ELR (cell line): ENCODE measurements at regions not wholly inside any gene's neighbourhood (a gene's known extent, or its start where the extent isn't known, plus 50 kb on each side); places are given as distances from the start of the nearest gene placed in this dataset.

Experiments
- DNase-seq: peaks from one replicate; pipeline ENCODE4 v3.0.0-alpha.2; 2015; ENCODE audit warnings: low read depth

DNA sequence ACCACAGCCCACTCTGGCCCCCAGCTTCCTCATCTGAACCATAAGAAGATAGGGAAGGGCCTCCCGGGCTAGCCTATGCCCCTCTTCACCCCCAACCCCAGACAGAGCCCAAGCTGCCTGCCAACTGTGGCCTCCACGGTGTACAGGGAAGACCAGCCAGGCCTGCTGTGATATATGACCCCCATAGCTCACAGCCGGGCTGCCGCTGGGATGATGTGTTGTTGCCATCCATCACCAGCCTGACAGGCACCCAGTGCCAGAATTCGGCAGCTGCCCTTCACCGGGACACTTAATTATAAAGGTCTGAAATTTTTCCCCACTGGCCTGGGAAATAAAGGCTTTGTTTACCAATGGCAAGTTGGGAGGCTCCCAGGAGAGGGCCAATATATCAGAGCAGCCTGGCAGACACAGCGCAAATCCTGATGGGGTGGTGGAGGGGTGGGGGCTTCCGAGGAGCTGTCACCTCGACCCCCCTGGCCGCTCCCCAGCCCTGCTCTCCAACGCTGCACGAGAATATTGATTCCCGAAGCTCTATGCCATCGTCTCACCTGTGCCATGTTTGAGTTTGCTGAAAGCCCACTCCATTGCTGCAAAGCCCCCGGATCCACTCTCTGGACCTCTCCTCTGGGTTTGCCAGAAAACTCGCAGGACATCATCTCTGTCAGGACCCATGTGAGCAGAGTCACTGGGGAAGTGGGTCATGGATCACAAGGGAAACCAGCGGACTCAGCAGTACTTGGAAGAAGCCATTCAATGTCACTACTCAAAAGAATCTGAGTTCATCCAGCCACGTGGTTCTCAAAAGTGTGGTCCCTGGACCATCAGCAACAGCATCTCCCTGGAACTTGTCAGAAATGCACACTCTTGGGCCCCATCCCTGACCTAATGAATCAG, 296.9 kb downstream of the MN1 start:
- DNase-seq = no peak

DNA sequence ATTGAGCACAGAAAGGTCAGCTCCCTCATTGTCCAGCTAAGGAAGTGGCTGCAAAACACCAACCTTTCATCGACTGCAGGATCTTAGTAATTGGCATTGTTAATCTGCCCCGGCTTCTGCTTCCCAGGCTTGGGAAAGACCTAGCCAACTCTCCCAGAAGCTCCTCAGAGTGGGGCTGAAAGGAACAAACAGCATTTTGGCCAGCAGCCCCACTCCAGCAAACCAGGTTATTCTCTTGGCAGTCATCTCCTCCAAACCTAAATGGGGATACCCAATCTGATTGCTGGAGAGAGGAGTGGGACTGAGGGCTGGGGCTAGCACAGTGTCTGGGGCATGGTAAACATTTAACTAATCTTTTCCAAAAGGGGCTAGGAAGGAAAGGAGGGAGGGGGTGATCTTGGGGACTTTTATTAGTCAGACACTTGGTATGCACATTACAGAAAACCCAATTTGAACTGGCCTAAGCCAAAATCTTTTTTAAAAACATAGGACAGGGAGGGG, 294.4 kb downstream of the MN1 start:
- no peak for DNase-seq

DNA sequence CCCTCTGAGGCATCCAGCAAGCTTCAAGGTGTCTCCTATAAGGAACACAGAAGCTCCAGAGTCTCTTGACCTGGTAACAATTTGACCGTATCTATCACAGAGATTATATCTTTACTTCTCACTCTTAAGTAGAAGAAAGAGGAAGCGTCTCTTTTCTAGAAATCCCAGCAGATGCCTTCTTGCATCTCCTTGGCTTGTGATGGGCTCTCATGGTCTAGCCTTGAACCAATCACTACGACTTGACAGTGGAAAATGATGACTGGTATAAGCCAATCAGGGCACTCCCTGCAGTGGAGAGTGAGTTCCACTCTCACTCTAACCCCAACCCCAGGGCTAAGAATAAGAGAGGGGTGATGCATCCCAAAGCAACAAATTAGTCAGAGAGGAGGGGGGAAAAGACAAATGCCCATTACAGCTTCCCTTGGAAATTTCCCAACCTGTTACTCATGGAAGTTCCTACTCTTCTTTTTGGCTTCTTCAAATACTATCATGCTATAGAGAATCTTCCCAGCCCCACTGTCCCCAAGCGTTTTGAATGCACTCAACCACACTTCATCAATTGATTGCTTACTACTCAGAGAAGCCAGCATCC, 293.5 kb downstream of the MN1 start:
- peak; percentile 75 for DNase-seq

DNA sequence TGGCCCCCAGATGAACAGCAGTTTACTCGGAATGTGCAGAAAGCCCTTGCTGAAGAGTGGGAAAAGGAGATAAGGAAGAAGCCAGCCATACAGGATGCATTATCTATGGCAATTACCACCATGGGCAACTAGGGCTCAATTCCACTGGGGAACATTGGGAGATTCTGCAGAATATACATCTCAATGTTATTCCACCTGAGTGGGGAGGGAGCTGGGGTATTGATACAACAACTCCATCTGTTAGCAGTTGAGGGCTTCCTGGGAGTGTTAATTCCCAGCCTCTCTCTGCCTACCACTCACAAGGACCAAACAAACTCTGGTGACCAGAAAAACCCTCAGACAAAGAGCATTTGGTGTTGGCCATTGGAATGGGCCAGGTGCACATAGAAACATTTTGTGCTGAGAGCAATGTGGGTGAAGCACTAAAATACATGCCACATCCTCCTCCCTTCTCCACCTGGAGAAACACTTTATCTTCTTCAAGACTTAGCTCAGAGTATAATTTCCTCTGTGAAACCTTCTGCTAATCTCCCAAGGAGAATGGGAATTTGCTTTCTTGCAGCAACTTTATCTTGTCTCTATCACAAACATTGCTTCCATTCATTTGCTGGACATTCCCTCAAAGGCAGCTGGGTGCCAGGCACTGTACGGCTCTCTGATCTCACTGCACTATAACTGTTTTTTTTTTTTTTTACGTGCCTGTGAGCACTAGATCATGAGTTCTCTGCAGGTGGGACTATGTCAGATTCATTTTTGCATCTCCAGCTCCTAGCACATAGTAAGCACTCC, 292.2 kb downstream of the MN1 start:
- DNase-seq = no peak

DNA sequence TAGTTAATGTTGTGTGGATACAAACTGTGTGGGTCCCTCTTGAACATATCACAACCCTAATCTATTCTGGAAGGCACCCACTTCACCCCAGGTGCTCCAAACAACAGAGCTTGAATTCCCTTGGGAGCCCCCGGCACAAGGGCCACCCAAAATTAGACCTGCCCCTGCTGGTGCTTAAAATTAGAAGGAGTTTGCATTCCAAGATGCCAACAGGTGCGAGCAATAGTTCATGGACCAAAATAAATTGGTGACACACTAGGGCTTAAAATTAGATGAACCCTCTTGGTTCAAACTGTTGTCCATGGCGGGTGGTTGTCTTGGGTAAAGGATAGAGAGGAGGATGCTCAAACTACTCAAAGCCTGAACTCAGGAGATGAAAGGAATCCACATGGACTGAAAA, 291.5 kb downstream of the MN1 start:
- no peak for DNase-seq

DNA sequence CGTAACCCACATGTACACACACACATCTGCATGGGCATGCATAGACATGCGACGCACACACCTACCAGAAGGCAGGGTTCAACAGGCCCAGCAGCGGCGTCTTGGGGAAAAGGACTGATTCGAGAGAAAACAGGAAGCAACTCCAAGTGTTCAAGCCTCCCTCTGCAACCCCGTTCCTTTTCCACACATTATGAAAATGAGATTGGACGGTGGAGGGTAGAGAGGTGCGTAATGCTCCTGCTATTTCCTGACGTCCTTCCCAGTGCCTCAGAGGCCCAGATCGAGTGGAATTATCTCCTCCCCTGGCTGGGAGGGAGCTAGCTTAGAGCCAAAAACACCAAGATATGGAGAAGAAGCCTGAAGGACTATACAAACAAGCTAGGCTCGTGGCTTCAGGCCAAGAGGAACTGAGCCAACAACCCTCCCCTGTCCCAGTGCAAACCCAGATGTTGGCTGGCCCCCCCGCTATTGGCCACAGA, 289.2 kb downstream of the MN1 start:
- peak; percentile 94 for DNase-seq

DNA sequence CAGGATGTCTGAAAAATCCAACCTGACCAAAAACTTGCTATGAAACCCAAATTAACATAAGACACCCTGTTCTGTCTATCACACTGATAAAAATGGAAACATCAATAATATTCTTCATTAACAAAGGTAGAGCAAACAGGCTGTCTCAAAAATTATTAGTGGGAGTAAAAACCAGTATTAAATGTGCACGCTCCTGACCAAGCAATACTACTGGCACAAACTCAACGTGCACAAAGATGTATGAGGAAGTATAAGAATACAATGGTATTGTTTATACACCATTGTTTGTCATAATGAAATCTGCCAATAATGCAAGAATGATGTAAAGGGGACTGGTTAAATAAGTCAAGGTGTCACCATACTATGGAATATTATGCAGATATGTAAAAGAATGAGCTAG, 288.5 kb downstream of the MN1 start:
- no peak for DNase-seq

DNA sequence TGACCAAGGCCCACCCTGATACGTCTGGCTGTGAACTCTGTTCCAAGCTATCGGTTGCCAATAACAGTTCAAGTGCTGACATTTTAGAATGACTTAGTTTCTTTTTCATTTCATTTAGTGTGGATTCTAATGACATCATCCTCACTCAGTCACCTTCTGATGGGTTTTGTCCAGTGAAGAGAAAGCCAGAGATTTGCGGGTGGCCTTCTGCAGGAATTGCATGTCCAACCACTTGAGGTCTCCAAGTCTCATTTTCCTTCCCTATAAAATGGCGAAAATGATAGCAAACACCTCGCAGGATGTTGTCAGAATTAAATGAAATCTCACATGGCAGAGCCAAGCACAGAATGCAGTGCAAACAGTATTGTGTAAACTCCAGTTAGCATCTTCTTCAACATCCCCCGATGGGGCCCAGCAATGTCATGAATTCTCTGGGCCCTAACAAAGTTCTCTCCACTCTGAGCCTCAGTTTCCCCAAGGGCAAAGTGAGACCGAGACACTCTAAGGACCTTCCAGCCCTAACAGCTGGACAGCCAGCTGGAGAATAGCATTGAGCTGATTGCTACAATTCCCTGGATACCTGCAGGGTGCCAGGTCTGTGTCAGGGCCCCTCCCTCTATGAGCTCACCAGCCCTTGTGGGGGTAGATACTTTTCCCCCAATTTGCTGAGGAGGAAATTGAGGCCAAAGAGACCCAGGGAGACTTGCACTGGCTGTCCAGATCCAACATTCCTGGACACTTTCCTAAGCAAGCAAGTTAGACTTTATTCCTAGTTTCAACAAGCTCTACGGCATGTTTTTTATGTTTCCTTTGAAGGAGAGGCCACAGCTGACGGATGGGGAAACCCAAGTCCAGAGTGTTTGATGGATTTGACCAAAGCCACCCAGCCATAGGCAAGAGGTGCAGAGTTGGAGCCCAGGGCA, 286.7 kb downstream of the MN1 start:
- no peak for DNase-seq

DNA sequence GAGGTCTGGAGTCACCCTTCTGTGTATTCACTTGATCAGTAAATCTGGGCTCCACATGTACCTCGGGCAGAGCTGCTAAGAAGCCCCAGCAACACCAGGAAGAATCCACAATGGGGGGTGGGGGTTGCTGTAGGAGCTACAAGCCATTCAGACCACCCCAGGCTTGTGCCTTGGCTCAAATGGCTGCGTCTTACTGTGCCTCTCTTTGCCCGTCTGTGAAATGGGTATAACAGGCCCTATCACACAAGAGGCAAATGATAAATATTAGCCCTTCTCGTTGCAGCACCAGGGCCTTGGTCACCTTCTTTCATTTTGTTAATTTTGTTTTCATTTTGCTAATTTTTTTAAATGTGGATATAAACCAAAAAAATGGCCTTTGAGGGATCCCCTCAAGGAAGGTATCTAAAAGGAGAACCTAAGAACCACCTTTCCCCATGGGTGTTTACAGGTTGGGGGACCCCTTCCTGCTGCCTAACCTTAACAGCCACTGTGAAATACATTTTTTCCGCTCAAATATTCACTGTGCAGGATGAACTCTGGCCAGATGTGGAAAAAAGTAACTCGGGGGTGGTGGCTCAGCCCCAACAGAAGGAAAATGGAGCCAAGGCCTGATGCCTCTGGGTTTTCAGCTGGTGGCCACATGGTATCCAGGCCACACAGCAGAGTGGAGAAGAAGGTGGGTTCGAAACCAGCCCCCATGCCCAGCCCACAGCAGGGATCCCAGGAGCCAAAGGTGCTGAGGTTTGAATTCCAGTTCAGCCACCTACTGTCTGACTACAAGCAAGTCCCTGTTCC, 284.0 kb downstream of the MN1 start:
- no peak for DNase-seq

DNA sequence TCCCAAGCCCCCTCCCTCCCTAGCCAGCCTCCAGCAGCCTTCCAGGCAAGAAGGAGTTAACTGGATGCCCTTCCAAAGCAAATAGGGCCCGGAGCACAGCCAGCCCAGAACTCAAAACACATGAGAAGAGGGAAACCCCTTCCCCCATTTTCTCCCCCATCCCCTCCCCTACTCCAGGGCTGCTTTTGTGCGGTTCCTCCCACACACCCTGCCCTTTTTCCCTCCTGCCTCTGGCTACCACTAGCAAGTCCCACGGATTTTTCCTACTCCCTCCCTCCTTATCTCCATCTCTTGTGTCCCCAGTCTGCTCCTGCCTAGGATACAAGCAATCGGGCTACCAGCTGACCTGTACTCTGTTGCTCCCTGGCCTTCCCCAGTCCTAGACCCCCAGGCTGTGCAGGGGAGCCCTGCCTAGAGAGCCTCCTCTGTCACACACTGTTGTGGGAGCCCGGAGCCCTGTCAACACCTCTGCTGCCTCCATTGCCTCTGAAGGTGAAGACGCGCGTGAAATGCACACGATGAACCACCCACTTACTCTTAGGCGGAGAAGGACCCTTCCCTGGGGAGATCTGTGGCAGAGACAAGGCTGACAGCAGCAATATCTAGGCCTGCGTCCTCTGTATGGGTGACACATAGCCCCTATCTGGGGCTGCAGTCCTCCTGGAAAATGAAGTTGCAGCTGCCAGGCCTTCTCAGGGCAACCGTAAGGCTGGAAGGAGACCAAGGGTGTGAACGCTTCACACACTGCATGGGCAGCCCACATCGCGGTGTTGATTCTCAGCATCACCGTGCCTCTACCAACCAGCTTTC, 282.8 kb downstream of the MN1 start:
- no peak for DNase-seq

DNA sequence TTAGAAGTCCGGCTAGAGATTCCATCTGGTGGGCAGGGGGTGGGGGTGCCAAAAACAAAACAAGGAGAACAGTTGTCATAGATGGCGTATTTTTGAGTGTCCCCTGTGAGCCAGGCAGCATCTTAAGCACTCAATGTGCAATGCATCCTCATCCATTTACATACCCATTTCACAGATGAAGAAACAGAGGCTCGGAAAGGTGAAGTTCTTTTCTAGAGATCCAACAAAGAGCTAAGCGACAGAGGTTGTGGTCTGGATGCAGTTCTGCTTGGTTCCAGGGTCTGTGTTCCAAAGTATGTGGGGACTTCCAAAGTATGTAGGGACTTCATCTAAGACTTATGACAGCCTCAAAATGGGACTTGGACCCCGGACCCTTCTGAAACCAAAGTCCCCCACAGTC, 277.8 kb downstream of the MN1 start:
- DNase-seq = no peak

DNA sequence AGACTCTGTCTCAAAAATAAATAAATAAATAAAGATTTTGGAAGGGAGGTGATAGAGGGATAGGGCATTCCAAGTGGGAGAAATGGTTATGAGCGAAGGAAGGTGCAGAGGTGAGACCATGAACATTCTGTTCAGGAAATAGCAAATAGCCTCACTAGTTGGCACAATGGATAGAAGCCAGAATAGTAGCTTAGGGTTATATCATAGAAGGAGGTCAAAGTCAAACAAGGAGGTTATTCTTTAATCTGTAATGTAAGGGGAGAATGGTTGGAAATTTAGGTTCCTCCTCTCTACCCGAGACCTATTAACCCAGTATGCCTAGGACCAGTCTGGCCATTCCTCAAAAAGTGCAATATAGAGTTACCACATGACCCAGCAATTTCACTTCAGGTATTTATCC, 275.8 kb downstream of the MN1 start:
- DNase-seq = no peak

DNA sequence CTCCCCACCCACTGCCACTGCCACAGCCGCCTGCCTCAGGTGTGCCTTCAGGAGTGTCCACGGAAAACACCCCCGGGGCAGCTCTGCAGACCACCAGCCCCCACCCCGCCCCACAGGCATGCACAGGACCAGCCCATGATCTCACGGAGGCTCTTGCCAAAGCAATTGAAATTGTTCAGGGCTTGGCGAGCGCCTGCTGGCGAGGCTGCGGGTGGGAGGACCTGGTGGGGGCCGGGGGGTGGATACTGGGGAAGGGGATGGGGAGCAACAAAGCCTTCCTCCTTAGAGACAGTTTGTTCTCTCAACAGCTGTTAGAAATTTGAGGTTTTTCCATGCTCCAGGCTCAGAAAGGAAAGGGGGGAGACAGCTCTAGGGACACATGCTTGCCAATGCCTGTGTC, 274.7 kb downstream of the MN1 start:
- DNase-seq = no peak

DNA sequence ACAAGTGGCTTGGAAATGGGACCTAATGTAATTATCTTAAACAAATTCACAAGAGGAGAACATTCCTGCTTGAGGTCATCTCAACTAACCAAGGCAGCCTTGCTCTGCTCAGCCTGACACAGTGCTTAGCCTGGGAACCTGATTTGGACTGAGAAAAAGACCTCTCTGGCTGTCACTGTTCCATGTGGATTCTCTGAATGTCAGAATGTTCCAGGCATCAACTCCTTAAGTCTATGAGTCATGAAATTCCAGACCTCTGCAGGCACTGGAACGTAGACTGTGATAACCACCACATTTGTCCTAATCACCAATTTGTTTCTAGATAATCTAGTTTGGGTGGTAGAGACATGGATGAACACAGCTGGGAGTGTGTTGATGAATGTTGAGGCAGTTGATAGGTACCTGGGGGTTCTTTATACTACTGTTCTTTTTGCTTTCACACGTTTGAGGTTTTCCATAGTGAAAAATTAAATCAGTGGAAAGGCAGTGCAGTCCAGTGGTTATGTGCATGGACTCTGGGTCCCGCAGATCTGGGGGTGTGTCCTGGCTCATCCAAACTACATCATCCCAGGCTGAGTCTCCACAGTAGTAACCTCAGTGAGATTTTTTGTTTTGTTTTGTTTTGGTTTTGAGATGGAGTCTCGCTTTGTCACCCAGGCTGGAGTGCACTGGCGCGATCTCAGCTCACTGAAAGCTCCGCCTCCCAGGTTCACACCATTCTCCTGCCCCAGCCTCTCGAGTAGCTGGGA, 269.6 kb downstream of the MN1 start:
- DNase-seq = peak; percentile 69

DNA sequence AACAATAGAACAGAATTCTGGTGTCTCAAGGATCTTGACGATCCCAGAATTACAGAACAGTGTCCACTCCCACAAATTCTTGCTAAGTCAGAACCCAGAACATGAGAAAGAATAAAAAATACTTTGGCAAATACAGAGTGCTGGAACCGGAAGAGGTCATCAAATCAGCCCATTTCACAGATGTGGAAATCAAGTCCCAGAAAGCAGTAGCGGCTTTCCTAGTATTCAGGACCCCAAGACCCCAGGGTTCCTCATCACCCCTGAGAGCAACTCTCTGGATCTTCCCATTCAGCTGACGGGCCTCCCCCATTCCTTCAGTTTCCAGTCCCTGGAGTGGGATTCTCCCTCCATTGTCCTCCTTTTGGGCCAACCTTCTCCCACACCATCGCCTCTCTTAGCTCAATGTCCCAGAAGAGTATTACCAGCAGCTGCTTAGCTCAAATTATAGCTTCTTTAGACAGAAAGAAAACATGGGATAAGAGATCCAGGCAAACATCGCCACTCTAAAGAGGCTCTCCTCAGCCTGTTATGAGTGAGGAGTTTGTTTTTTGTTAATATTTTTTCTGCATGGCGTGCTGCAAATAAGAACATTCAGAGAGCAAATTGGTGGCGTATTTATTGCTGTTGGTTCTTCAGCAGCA, 268.3 kb downstream of the MN1 start:
- DNase-seq = no peak

DNA sequence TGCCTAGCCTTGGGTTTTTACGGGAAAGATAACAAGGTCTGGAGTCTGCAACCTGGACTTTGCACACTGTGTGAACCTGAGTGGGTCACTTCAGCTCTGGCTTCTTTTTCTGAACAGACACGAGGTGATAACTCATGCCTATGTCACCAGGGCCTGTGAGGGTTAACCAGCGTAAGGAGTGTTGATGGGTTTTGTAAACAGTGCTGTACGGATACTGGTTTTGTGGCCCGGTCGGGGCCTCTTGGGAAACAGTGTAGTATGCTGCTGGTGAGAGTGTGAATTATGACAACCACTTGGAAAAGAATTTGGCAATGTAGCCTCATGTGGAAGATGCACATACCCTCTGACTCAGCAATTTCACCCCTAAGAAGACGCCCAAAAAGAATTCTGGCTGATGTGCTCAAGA, 266.8 kb downstream of the MN1 start:
- DNase-seq = peak; percentile 52

DNA sequence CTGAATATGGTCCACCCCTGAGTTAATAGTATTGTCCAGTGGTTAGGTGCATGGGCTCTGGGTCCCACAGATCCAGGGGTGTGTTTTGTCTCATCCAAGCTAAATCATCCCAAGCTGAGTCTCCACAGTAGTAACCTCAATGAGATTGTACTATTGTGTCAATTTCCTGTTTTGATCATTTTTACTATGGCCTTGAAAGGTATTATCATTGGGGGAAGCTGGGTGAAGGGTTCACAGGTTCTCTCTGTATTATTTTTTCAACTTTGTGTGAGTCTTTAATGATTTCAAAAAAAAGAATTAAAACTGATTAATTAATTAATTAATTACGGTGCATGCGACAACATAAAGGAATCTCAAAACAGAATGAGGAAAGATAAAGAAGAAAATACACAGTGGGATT, 266.1 kb downstream of the MN1 start:
- no peak for DNase-seq

DNA sequence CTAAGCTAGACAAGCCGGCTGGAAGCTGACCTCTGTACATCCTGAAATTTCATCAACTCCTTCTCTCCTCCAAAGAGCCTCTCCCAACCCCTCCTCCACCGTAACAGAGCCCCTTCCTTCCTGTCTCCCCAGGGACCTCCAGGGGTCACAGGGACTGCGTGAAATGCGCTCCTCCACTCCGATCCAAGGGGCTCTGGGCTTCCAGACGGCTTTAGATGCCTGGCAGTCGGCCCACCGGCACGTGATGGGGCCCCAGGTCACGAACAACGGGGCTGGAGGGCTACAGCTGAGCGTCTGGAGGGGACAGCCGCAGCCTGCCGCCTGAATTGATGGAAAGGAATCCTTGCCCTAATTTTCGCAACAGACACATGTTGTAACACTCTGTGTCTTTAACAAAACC, 264.1 kb downstream of the MN1 start:
- no peak for DNase-seq

DNA sequence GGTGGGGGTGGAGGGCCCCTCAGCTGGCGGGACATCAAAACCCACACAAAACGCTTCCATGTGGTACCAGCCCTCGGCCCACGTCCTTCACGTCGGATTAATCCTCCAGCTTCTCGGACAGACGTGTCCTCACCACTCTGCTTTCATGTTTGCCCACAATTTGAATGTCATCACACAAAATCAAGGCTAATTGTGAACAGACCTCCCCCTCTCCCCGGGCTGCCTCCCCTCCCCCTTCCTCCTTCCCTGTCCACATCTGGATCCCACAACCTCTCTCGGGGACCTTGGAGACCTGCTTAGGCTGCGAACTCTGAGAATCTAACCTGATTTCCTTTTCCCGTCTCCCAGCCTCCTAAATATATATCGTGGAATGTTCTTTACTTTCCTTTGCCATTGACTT, 262.9 kb downstream of the MN1 start:
- no peak for DNase-seq
